ENCODE measurements at regions not wholly inside any gene's neighbourhood (a gene's known extent, or its start where the extent isn't known, plus 50 kb on each side); places are given as distances from the start of the nearest gene placed in this dataset.
"Not testable (repeated sequence)": the region's sequence is repeated elsewhere in the genome, so short reads cannot be mapped to it uniquely, and the experiment has no call there.

DNA sequence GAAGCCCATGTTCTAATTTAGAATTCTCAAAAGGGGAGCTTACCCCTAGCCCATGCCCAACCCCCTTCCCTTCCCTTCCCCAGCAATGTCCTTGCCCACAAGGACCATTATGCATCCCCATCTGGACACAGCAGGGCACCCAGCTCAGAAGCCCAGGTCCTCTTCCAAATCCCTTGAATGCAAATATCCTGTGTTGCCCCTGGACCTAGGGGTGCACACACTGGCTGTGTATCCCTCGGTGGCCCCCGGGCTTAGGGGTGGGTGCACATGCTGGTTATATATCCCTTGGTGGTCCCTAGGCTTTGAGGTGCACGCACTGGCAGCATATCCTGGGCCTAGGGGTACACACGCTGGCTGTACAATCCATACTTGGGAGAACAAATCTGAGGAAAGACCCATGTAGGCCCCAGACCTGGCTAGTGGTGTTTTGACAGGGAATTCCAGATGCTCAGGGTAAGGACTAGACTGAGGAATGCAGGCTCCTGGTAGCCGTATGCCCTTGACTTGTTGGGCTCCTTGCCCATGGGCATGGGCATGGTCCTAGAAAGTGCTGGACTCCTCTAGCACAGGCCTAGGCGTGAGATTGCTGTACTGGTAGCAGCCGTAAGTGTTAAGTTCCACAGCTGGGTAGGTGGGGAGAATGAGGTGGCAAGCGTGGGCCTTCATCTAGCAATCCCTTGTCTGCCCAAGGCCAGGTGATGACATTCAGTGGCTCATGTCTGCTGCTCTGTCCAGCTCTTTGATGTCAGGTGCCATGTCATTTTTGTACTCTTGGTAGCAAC lies 222.4 kb downstream of the OPA1 start:
- H3K9me3 Mint-ChIP-seq, result no peaks in the 10 kb centered on the region
- no peak overlapping the region for H3K27ac Mint-ChIP-seq
- H3K27me3 Mint-ChIP-seq (ENCODE audit: low read depth), result peaks cover 13% of the 10 kb centered on the region
- no peak overlapping the region for H3K4me3 Mint-ChIP-seq
- ATAC-seq (replicated peaks in 1 of 2) (no peak), DNase-seq (no peak)
- H3K36me3 Mint-ChIP-seq (ENCODE audit: insufficient read depth in 2 of 2), result no peaks in the 10 kb centered on the region
- no peaks in the 10 kb centered on the region for H3K4me1 Mint-ChIP-seq (ENCODE audit: low read depth)

GRCh38 chr3:193816028-193816395 lies 223.0 kb downstream of the OPA1 start:
- H3K27ac Mint-ChIP-seq, result no peak overlapping the region
- ATAC-seq (replicated peaks in 1 of 2) (no peak), DNase-seq (no peak)
- peaks cover 12% of the 10 kb centered on the region for H3K27me3 Mint-ChIP-seq (ENCODE audit: low read depth)
- no peaks in the 10 kb centered on the region for H3K4me1 Mint-ChIP-seq (ENCODE audit: low read depth)
- H3K36me3 Mint-ChIP-seq (ENCODE audit: insufficient read depth in 2 of 2), result no peaks in the 10 kb centered on the region
- H3K9me3 Mint-ChIP-seq, result no peaks in the 10 kb centered on the region
- H3K4me3 Mint-ChIP-seq, result no peak overlapping the region

DNA sequence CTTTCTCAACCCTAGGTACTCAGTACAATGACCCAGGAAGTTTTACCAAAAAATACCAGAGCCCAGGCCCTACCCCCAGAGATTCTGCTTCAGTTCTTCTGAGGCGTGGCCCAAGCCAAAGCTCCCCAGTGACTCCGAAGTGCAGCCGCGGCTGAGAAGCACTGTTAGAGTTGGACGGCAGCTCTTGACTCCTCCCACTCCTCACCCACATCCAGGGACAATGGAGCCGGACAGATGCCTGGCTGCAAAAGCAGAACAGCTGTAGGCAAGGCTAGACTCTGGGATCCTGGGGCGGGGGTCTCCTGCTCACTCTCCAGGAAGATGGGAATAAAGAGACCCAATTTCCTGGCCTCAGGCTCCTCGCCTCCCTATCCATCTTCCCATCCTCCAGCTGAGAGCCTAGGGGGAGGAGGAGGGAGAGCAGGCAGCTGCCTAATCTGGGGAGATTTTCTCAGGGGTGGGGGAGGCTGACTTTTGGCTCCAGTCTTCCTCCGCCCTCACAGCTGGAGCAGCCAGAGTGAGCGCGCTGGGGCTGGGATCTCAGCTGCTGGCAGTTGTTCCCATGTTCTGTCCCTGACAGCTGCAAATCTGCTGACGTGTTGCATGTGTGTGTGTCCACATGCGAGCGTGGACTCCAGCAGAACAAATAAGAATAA lies 223.8 kb downstream of the OPA1 start:
- H3K9me3 Mint-ChIP-seq, result no peaks in the 10 kb centered on the region

GRCh38 chr3:193819117-193820010 lies 226.4 kb downstream of the OPA1 start:
- Mint-ChIP-seq H3K36me3 (ENCODE audit: insufficient read depth in 2 of 2) (no peaks in the 10 kb centered on the region), H3K27ac (no peak overlapping the region)
- ATAC-seq (replicated peaks in 1 of 2), result no peak

More for the DNA sequence above, 223.8 kb downstream of the OPA1 start:
- H3K4me1 Mint-ChIP-seq (ENCODE audit: low read depth), result no peaks in the 10 kb centered on the region
- H3K27ac Mint-ChIP-seq, result no peak overlapping the region
- H3K4me3 Mint-ChIP-seq, result no peak overlapping the region
- no peaks in the 10 kb centered on the region for H3K36me3 Mint-ChIP-seq (ENCODE audit: insufficient read depth in 2 of 2)
- no peak for ATAC-seq (replicated peaks in 1 of 2)
- DNase-seq, result no peak
- H3K27me3 Mint-ChIP-seq (ENCODE audit: low read depth), result peaks cover 8% of the 10 kb centered on the region

GRCh38 chr3:193821151-193821668 lies 228.2 kb downstream of the OPA1 start:
- Mint-ChIP-seq H3K4me1 (ENCODE audit: low read depth) (no peaks in the 10 kb centered on the region), H3K27me3 (ENCODE audit: low read depth) (peaks cover 26% of the 10 kb centered on the region), H3K36me3 (ENCODE audit: insufficient read depth in 2 of 2) (no peaks in the 10 kb centered on the region), H3K4me3 (no peak overlapping the region), H3K9me3 (no peaks in the 10 kb centered on the region), H3K27ac (no peak overlapping the region)
- ATAC-seq (replicated peaks in 1 of 2), result no peak
- DNase-seq, result no peak

More at GRCh38 chr3:193819117-193820010, 226.4 kb downstream of the OPA1 start:
- Mint-ChIP-seq H3K9me3 (no peaks in the 10 kb centered on the region), H3K4me1 (ENCODE audit: low read depth) (no peaks in the 10 kb centered on the region), H3K4me3 (no peak overlapping the region), H3K27me3 (ENCODE audit: low read depth) (peaks cover 23% of the 10 kb centered on the region)
- DNase-seq, result no peak

DNA sequence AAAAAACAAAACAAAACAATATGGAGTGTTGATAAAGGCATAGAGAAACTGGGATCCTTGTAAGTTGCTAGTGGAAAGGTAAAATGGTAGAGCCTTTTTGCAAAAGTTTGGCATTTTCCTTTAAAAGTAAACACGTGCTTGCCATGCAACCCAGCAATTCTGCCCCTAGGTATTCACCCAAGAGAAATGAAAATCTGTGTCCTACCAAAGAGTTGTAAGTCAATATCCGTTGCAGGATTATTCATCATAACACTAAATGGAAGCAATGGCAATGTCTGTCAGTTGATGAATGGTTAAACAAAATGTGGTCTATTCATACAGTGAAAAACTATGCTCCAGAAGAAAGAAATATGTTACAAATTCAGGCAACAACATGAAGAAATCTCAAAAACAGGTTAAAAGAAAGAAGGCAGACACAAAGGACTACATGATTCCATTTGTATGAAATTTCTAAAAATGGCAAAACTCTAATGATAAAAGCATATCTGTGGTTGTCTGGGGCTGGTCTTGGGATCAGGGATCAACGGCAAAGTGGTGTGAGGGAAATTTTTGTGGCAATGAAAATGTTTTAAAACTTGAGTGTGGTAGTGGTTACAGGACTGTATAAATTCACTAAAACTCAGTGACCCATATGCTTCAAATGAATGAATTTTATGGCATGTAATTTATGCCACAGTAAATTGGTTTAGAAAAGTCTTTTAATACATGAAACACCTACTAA lies 229.6 kb downstream of the OPA1 start:
- no peak for DNase-seq
- Mint-ChIP-seq H3K4me1 (ENCODE audit: low read depth) (no peaks in the 10 kb centered on the region), H3K27ac (no peak overlapping the region), H3K4me3 (no peak overlapping the region), H3K36me3 (ENCODE audit: insufficient read depth in 2 of 2) (no peaks in the 10 kb centered on the region), H3K9me3 (no peaks in the 10 kb centered on the region), H3K27me3 (ENCODE audit: low read depth) (peaks cover 36% of the 10 kb centered on the region)
- ATAC-seq (replicated peaks in 1 of 2), result no peak

DNA sequence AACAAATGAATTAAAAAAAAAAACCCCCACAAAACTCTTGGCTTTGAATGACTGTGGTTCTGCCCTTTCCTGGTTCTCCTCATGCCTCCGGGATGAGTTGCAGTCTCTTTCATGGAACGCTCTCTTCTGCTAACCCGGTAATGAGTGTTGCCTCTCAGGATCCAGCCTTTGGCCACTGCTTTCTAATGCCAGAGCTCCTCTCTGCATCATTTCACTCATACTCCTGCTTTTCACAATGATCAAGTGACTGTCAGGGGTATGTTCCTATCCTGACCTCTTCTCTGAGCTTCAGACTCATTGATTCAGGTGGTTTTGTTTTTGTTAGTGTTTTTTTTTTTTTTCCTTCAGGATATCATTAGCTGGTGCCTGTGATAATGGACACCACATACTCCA lies 230.2 kb downstream of the OPA1 start:
- DNase-seq; ATAC-seq (replicated peaks in 1 of 2); H3K27ac Mint-ChIP-seq; H3K36me3 Mint-ChIP-seq (ENCODE audit: insufficient read depth in 2 of 2); H3K4me3 Mint-ChIP-seq; H3K4me1 Mint-ChIP-seq (ENCODE audit: low read depth); H3K9me3 Mint-ChIP-seq: not testable (repeated sequence)
- H3K27me3 Mint-ChIP-seq (ENCODE audit: low read depth), result peaks cover 41% of the 10 kb centered on the region

DNA sequence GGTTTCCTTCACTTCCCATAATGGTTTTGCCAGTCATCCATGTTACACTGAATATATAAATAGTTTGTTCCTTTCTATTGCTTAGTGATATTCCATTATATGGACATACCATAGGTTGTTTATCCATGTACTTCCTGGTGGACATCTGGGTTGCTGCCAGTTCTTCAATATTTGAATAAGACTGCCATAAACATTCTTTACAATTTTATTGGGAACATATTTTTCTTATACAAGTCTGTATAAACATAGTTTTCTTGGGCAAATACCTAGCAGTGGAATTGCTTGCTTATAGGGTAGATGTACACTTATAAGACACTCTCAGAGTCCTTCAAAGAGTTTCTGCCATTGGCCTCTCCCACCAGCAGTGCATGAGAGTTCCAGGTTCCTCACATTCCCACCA lies 231.4 kb downstream of the OPA1 start:
- H3K36me3 Mint-ChIP-seq (ENCODE audit: insufficient read depth in 2 of 2), result no peaks in the 10 kb centered on the region
- no peaks in the 10 kb centered on the region for H3K9me3 Mint-ChIP-seq
- H3K27me3 Mint-ChIP-seq (ENCODE audit: low read depth), result peaks cover 48% of the 10 kb centered on the region
- H3K4me3 Mint-ChIP-seq, result no peak overlapping the region
- ATAC-seq (replicated peaks in 1 of 2) (no peak), DNase-seq (no peak)
- no peak overlapping the region for H3K27ac Mint-ChIP-seq
- no peaks in the 10 kb centered on the region for H3K4me1 Mint-ChIP-seq (ENCODE audit: low read depth)

DNA sequence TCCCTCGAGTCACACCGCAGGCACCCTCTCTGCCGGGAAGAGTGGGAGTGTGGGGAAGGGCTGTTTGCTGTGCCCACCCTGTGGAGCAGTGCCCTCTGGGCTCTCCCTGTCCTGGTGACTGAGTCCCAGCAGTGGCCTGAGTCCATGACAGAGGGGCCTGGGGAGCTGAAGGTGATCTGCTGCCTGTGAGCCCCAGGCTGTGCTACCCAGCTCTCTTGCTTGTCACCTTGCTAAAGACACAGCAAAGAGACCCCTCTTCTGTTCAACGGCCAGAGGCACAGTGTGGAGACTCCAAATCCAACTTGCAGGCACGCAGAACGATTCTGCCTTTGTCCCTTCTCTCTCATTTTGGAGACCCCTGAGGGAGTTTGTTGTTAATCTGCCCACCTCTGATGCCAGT lies 232.6 kb downstream of the OPA1 start:
- ATAC-seq (replicated peaks in 1 of 2), result no peak
- no peak overlapping the region for H3K27ac Mint-ChIP-seq
- no peaks in the 10 kb centered on the region for H3K36me3 Mint-ChIP-seq (ENCODE audit: insufficient read depth in 2 of 2)
- peaks cover 49% of the 10 kb centered on the region for H3K27me3 Mint-ChIP-seq (ENCODE audit: low read depth)
- no peak for DNase-seq
- H3K4me1 Mint-ChIP-seq (ENCODE audit: low read depth), result no peaks in the 10 kb centered on the region
- no peak overlapping the region for H3K4me3 Mint-ChIP-seq
- no peaks in the 10 kb centered on the region for H3K9me3 Mint-ChIP-seq

- Mint-ChIP-seq H3K4me3 (no peak overlapping the region), H3K9me3 (no peaks in the 10 kb centered on the region), H3K4me1 (ENCODE audit: low read depth) (no peaks in the 10 kb centered on the region), H3K27ac (no peak overlapping the region), H3K36me3 (ENCODE audit: insufficient read depth in 2 of 2) (no peaks in the 10 kb centered on the region), H3K27me3 (ENCODE audit: low read depth) (peaks cover 45% of the 10 kb centered on the region)
- peak in 1 of 2 donors; percentile 38 for ATAC-seq (replicated peaks in 1 of 2)
- DNase-seq, result no peak
These were observed 233.3 kb downstream of the OPA1 start for GRCh38 chr3:193826159-193826795.

- no peak overlapping the region for H3K27ac Mint-ChIP-seq
- no peak overlapping the region for H3K4me3 Mint-ChIP-seq
- DNase-seq (no peak), ATAC-seq (replicated peaks in 1 of 2) (no peak)
- H3K36me3 Mint-ChIP-seq (ENCODE audit: insufficient read depth in 2 of 2), result no peaks in the 10 kb centered on the region
- peaks cover 4% of the 10 kb centered on the region for H3K4me1 Mint-ChIP-seq (ENCODE audit: low read depth)
- H3K9me3 Mint-ChIP-seq, result no peaks in the 10 kb centered on the region
- peaks cover 45% of the 10 kb centered on the region for H3K27me3 Mint-ChIP-seq (ENCODE audit: low read depth)
These were observed 234.1 kb downstream of the OPA1 start for GRCh38 chr3:193827040-193827669.

DNA sequence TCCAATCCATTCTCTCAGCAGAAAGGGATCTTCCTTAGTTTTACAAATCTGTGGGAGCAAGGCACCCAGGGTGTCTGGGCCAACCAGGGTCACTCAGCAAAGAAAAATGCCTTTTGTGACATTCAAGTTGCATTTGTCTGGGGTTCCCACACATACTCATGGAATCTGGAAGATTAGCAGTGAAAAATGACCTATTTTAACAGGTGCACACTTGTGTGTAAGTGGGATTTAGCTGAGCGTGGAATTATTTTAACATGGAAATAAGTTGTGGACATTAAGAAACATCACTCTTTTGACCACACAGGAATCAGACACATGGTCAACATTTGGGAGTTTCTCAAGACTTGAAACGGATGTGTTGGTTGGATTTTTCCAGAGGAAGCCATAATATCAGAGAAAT lies 234.9 kb downstream of the OPA1 start:
- H3K9me3 Mint-ChIP-seq, result no peaks in the 10 kb centered on the region
- ATAC-seq (replicated peaks in 1 of 2) (no peak), DNase-seq (no peak)
- no peaks in the 10 kb centered on the region for H3K36me3 Mint-ChIP-seq (ENCODE audit: insufficient read depth in 2 of 2)
- H3K4me1 Mint-ChIP-seq (ENCODE audit: low read depth), result peaks cover 8% of the 10 kb centered on the region
- no peak overlapping the region for H3K4me3 Mint-ChIP-seq
- no peak overlapping the region for H3K27ac Mint-ChIP-seq
- peaks cover 39% of the 10 kb centered on the region for H3K27me3 Mint-ChIP-seq (ENCODE audit: low read depth)

Measured in activated T-cell treated with anti-CD3 and anti-CD28 coated beads, Interleukin-2, amount 50 U/mL, for 72 hours (primary cell).